GM21717 (cell line): ENCODE measurements at regions not wholly inside any gene's neighbourhood (a gene's known extent, or its start where the extent isn't known, plus 50 kb on each side); places are given as distances from the start of the nearest gene placed in this dataset.
"Not testable (repeated sequence)": the region's sequence is repeated elsewhere in the genome, so short reads cannot be mapped to it uniquely, and the experiment has no call there.

ENCODE experiments used
- ATAC-seq: cut with Tn5 transposase; IDR thresholded peaks from one replicate; pipeline ENCODE4 v1.9.1; 2021; ENCODE audit warnings: mild to moderate bottlenecking, moderate library complexity; ENCODE audit not compliant: unreplicated experiment

- not testable (repeated sequence) for ATAC-seq
These were observed 172.2 kb upstream of the KCTD7 start for GRCh38 chr7:66456431-66456830.

GRCh38 chr7:66458991-66459390 is 169.7 kb upstream of the KCTD7 start:
- ATAC-seq, result not testable (repeated sequence)

- not testable (repeated sequence) for ATAC-seq
These were observed 168.8 kb upstream of the KCTD7 start for GRCh38 chr7:66459783-66460413.

- no peak for ATAC-seq
These were observed 167.7 kb upstream of the KCTD7 start for GRCh38 chr7:66460921-66461361.

- not testable (repeated sequence) for ATAC-seq
These were observed 167.3 kb upstream of the KCTD7 start for GRCh38 chr7:66461397-66461796.

GRCh38 chr7:66462831-66463230 is 165.8 kb upstream of the KCTD7 start:
- ATAC-seq, result not testable (repeated sequence)

- ATAC-seq, result no peak
These were observed 164.6 kb upstream of the KCTD7 start for GRCh38 chr7:66464059-66464458.

- no peak for ATAC-seq
These were observed 162.5 kb upstream of the KCTD7 start for GRCh38 chr7:66466081-66466600.

- no peak for ATAC-seq
These were observed 160.8 kb upstream of the KCTD7 start for GRCh38 chr7:66467887-66468286.

GRCh38 chr7:66473064-66473463 is 155.6 kb upstream of the KCTD7 start:
- not testable (repeated sequence) for ATAC-seq

- ATAC-seq, result no peak
These were observed 154.2 kb upstream of the KCTD7 start for GRCh38 chr7:66474441-66474840.

- not testable (repeated sequence) for ATAC-seq
These were observed 152.6 kb upstream of the KCTD7 start for GRCh38 chr7:66476056-66476455.

GRCh38 chr7:66477822-66478397 is 150.8 kb upstream of the KCTD7 start:
- not testable (repeated sequence) for ATAC-seq

- not testable (repeated sequence) for ATAC-seq
These were observed 147.5 kb upstream of the KCTD7 start for GRCh38 chr7:66481229-66481628.

GRCh38 chr7:66489065-66489464 is 139.6 kb upstream of the KCTD7 start:
- not testable (repeated sequence) for ATAC-seq

- not testable (repeated sequence) for ATAC-seq
These were observed 138.9 kb upstream of the KCTD7 start for GRCh38 chr7:66489741-66490140.

GRCh38 chr7:66490979-66491378 is 137.7 kb upstream of the KCTD7 start:
- ATAC-seq, result not testable (repeated sequence)

- ATAC-seq, result not testable (repeated sequence)
These were observed 136.3 kb upstream of the KCTD7 start for GRCh38 chr7:66492405-66492804.

- ATAC-seq, result peak; percentile 98
These were observed 135.2 kb upstream of the KCTD7 start for GRCh38 chr7:66493235-66494205.

- ATAC-seq, result no peak
These were observed 131.3 kb upstream of the KCTD7 start for GRCh38 chr7:66497346-66497745.

GRCh38 chr7:66500087-66500486 is 128.6 kb upstream of the KCTD7 start:
- no peak for ATAC-seq
